ENCODE measurements at regions not wholly inside any gene's neighbourhood (a gene's known extent, or its start where the extent isn't known, plus 50 kb on each side); places are given as distances from the start of the nearest gene placed in this dataset.

GRCh38 chr10:83212632-83213334 lies 926.5 kb upstream of the GHITM start:
- H3K4me1 Mint-ChIP-seq, result no peaks in the 10 kb centered on the region
- no peak overlapping the region for H2AFZ ChIP-seq (ENCODE audit: insufficient read depth, low read depth, low read length, poor library complexity, severe bottlenecking)
- no peaks in the 10 kb centered on the region for H3K4me1 ChIP-seq (ENCODE audit: control insufficient read depth in 1 of 2, insufficient read depth in 2 of 2, low read length in 2 of 2)
- peaks cover 0 to 2% (median 0%) of the 10 kb centered on the region in 7 donors for H3K9me3 Mint-ChIP-seq
- H3K9ac ChIP-seq (ENCODE audit: insufficient read depth, low read length, poor library complexity, severe bottlenecking), result no peak overlapping the region
- H3K9me3 ChIP-seq (replicated peaks in 1 of 2; ENCODE audit: control insufficient read depth in 1 of 2, insufficient read depth in 1 of 2, low read length in 2 of 2), result no peaks in the 10 kb centered on the region
- no peaks in the 10 kb centered on the region for H3K79me2 ChIP-seq (ENCODE audit: insufficient read depth, low read length)
- intact Hi-C loops (cut with micrococcal nuclease), result no loop called here
- no peak for DNase-seq
- H3K27ac ChIP-seq (ENCODE audit: low read depth in 1 of 2, low read length in 2 of 2), result no peak overlapping the region
- peaks cover 0 to 2% (median 0%) of the 10 kb centered on the region in 3 donors for H3K27me3 Mint-ChIP-seq (ENCODE audit: low read depth in 3 of 3)
- no peaks in the 10 kb centered on the region for H3K36me3 Mint-ChIP-seq
- no peak overlapping the region for H3K4me3 ChIP-seq (replicated peaks in 1 of 3; ENCODE audit: low read depth in 2 of 3, low read length in 3 of 3)
- H3K4me2 ChIP-seq (replicated peaks; ENCODE audit: extremely low read depth, low read length, poor library complexity, severe bottlenecking), result no peak overlapping the region
- no peak overlapping the region for H3K27ac Mint-ChIP-seq
- 82% methylated on average over 2 of the region's 3 CpGs for WGBS (ENCODE audit: insufficient coverage)
- TF ChIP-seq CTCF (IDR thresholded peaks at IDR 0.05), result no peak
- no peaks in the 10 kb centered on the region for H3K36me3 ChIP-seq (replicated peaks in 1 of 2; ENCODE audit: control insufficient read depth in 1 of 2, insufficient read depth in 2 of 2, low read length in 2 of 2)
- H4K20me1 ChIP-seq (ENCODE audit: insufficient read depth, low read length), result no peaks in the 10 kb centered on the region
- no peaks in the 10 kb centered on the region for H3K27me3 ChIP-seq (ENCODE audit: control insufficient read depth in 2 of 2, insufficient read depth in 2 of 2, low read length in 2 of 2)
- no peak overlapping the region for H3K4me3 Mint-ChIP-seq

GRCh38 chr10:83214136-83214535 lies 925.2 kb upstream of the GHITM start:
- DNase-seq, result no peak
- Histone ChIP-seq H3K4me3 (replicated peaks in 1 of 3; ENCODE audit: low read depth in 2 of 3, low read length in 3 of 3) (no peak overlapping the region), H3K4me2 (replicated peaks; ENCODE audit: extremely low read depth, low read length, poor library complexity, severe bottlenecking) (no peak overlapping the region), H3K27me3 (ENCODE audit: control insufficient read depth in 2 of 2, insufficient read depth in 2 of 2, low read length in 2 of 2) (no peaks in the 10 kb centered on the region), H2AFZ (ENCODE audit: insufficient read depth, low read depth, low read length, poor library complexity, severe bottlenecking) (no peak overlapping the region), H3K36me3 (replicated peaks in 1 of 2; ENCODE audit: control insufficient read depth in 1 of 2, insufficient read depth in 2 of 2, low read length in 2 of 2) (no peaks in the 10 kb centered on the region), H4K20me1 (ENCODE audit: insufficient read depth, low read length) (no peaks in the 10 kb centered on the region), H3K9me3 (replicated peaks in 1 of 2; ENCODE audit: control insufficient read depth in 1 of 2, insufficient read depth in 1 of 2, low read length in 2 of 2) (no peaks in the 10 kb centered on the region), H3K27ac (ENCODE audit: low read depth in 1 of 2, low read length in 2 of 2) (no peak overlapping the region), H3K79me2 (ENCODE audit: insufficient read depth, low read length) (no peaks in the 10 kb centered on the region), H3K4me1 (ENCODE audit: control insufficient read depth in 1 of 2, insufficient read depth in 2 of 2, low read length in 2 of 2) (no peaks in the 10 kb centered on the region), H3K9ac (ENCODE audit: insufficient read depth, low read length, poor library complexity, severe bottlenecking) (no peak overlapping the region)
- H3K4me1 Mint-ChIP-seq, result no peaks in the 10 kb centered on the region
- no peak overlapping the region for H3K4me3 Mint-ChIP-seq
- intact Hi-C loops (cut with micrococcal nuclease), result no loop called here
- H3K27ac Mint-ChIP-seq, result no peak overlapping the region
- H3K36me3 Mint-ChIP-seq, result no peaks in the 10 kb centered on the region
- WGBS (ENCODE audit: insufficient coverage), result 94% methylated on average over 2 of the region's 5 CpGs
- H3K9me3 Mint-ChIP-seq, result peaks cover 0 to 2% (median 0%) of the 10 kb centered on the region in 7 donors
- TF ChIP-seq CTCF (IDR thresholded peaks at IDR 0.05), result no peak
- H3K27me3 Mint-ChIP-seq (ENCODE audit: low read depth in 3 of 3), result peaks cover 0 to 2% (median 0%) of the 10 kb centered on the region in 3 donors

All from CD14-positive monocyte (primary cell).